Neural progenitor cell (in vitro differentiated cells): ENCODE measurements at regions not wholly inside any gene's neighbourhood (a gene's known extent, or its start where the extent isn't known, plus 50 kb on each side); places are given as distances from the start of the nearest gene placed in this dataset.

Experiments used
- DNase-seq: peaks from one replicate; pipeline ENCODE4 v3.0.0-alpha.2; 2016; ENCODE audit warnings: low spot score
- H2AFZ ChIP-seq: fragments of 200-600 bp; sonication (generic); replicated peaks from 2 replicates; pipeline ENCODE4 v1.6.1; 2016; ENCODE audit warnings: antibody characterized with exemption
- H3F3A ChIP-seq: fragments of 200-600 bp; sonication (generic); 2 replicates; pipeline ENCODE4 v1.6.1; 2016; ENCODE audit warnings: antibody characterized with exemption, low read depth
- H3K27ac ChIP-seq: fragments of 200-600 bp; sonication (generic); 2 replicates; pipeline ENCODE4 v1.5.1; 2016; ENCODE audit warnings: mild to moderate bottlenecking
- H3K27me3 ChIP-seq: fragments of 200-600 bp; sonication (generic); 2 replicates; pipeline ENCODE4 v1.6.1; 2016; ENCODE audit warnings: mild to moderate bottlenecking, moderate library complexity
- H3K36me3 ChIP-seq: fragments of 200-600 bp; sonication (generic); 2 replicates; pipeline ENCODE4 v1.5.1; 2016
- H3K4me1 ChIP-seq: fragments of 200-600 bp; sonication (generic); 2 replicates; pipeline ENCODE4 v1.6.1; 2016; ENCODE audit warnings: mixed run types
- H3K4me2 ChIP-seq: fragments of 200-600 bp; sonication (generic); 2 replicates; pipeline ENCODE4 v1.6.1; 2016
- H3K4me3 ChIP-seq: fragments of 200-600 bp; sonication (generic); 2 replicates; pipeline ENCODE4 v1.5.1; 2016
- H3K79me2 ChIP-seq: fragments of 200-600 bp; sonication (generic); 2 replicates; pipeline ENCODE4 v1.6.1; 2016; ENCODE audit warnings: low read depth
- H3K9ac ChIP-seq: fragments of 200-600 bp; sonication (generic); 2 replicates; pipeline ENCODE4 v1.6.1; 2016
- H3K9me3 ChIP-seq: fragments of 200-600 bp; sonication (generic); 2 replicates; pipeline ENCODE4 v1.5.1; 2016; ENCODE audit warnings: low read depth
- H4K20me1 ChIP-seq: fragments of 200-600 bp; sonication (generic); 2 replicates; pipeline ENCODE4 v1.6.1; 2016; ENCODE audit warnings: low read depth
- H3K27ac Mint-ChIP-seq: 3 replicates; pipeline ENCODE4 v1.8.0; 2021; ENCODE audit warnings: mixed read lengths
- H3K27me3 Mint-ChIP-seq: 2 replicates; pipeline ENCODE4 v1.8.0; 2022; ENCODE audit warnings: low read depth, mild to moderate bottlenecking, inconsistent platforms, moderate library complexity, mixed read lengths; ENCODE audit not compliant: insufficient read depth
- H3K36me3 Mint-ChIP-seq: 3 replicates; pipeline ENCODE4 v1.8.0; 2021; ENCODE audit warnings: mixed read lengths
- H3K4me1 Mint-ChIP-seq: 3 replicates; pipeline ENCODE4 v1.8.0; 2021; ENCODE audit warnings: mixed read lengths
- H3K4me3 Mint-ChIP-seq: 3 replicates; pipeline ENCODE4 v1.8.0; 2021; ENCODE audit warnings: mild to moderate bottlenecking, moderate library complexity, mixed read lengths
- H3K9me3 Mint-ChIP-seq: 3 replicates; pipeline ENCODE4 v1.8.0; 2020; ENCODE audit warnings: mixed read lengths
- EZH2 ChIP-seq: fragments of 200-600 bp; sonication (generic); IDR thresholded peaks from 2 replicates; pipeline ENCODE4 v1.6.1; 2017; ENCODE audit warnings: antibody characterized with exemption, mild to moderate bottlenecking, moderate library complexity
- EZH2phosphoT487 ChIP-seq: fragments of 200-600 bp; sonication (generic); IDR thresholded peaks from 2 replicates; pipeline ENCODE4 v1.6.1; 2017; ENCODE audit warnings: antibody characterized with exemption
- TF ChIP-seq, protein P1 (sequence below): fragments of 200-600 bp; sonication (generic); IDR thresholded peaks from 2 replicates; pipeline ENCODE4 v1.5.1; 2017; ENCODE audit warnings: antibody characterized with exemption, mild to moderate bottlenecking

DNA sequence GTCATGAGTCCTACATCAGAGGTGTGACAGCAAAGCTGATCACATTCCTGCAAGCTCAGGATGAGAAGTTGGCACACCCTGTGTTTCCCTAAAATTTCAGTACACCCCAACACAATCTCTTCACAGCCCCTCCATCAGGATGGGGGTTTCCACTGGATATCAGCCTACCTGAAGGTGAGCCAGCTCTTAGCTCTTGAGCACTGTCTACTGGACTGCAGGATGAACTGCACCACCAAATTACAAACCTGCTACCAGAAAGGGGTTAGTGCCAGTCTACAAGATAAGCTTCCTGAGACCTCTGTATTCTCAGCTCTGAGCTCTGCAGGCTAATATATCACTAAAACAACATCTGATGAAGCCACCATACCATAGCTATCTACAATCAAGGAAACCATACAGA, 1616.2 kb upstream of the SPRY2 start:
- no peak overlapping the region for H3K4me3 ChIP-seq
- H2AFZ ChIP-seq: no peak overlapping the region
- Mint-ChIP-seq H3K27me3 (no peaks in the 10 kb centered on the region), H3K36me3 (no peaks in the 10 kb centered on the region), H3K4me3 (no peak overlapping the region), H3K27ac (no peak overlapping the region), H3K9me3 (no peaks in the 10 kb centered on the region), H3K4me1 (no peaks in the 10 kb centered on the region)
- H3F3A ChIP-seq: no peaks in the 10 kb centered on the region
- peak; percentile 15 for DNase-seq
- TF ChIP-seq EZH2phosphoT487: no peak
- TF ChIP-seq, protein P1, sequence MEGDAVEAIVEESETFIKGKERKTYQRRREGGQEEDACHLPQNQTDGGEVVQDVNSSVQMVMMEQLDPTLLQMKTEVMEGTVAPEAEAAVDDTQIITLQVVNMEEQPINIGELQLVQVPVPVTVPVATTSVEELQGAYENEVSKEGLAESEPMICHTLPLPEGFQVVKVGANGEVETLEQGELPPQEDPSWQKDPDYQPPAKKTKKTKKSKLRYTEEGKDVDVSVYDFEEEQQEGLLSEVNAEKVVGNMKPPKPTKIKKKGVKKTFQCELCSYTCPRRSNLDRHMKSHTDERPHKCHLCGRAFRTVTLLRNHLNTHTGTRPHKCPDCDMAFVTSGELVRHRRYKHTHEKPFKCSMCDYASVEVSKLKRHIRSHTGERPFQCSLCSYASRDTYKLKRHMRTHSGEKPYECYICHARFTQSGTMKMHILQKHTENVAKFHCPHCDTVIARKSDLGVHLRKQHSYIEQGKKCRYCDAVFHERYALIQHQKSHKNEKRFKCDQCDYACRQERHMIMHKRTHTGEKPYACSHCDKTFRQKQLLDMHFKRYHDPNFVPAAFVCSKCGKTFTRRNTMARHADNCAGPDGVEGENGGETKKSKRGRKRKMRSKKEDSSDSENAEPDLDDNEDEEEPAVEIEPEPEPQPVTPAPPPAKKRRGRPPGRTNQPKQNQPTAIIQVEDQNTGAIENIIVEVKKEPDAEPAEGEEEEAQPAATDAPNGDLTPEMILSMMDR: peak; percentile 46
- no peak overlapping the region for H3K4me2 ChIP-seq
- H3K4me1 ChIP-seq: no peaks in the 10 kb centered on the region
- H3K36me3 ChIP-seq: no peaks in the 10 kb centered on the region
- H4K20me1 ChIP-seq: no peaks in the 10 kb centered on the region
- H3K27me3 ChIP-seq: no peaks in the 10 kb centered on the region
- H3K27ac ChIP-seq: no peak overlapping the region
- no peaks in the 10 kb centered on the region for H3K79me2 ChIP-seq
- H3K9ac ChIP-seq: no peak overlapping the region
- H3K9me3 ChIP-seq: no peaks in the 10 kb centered on the region

DNA sequence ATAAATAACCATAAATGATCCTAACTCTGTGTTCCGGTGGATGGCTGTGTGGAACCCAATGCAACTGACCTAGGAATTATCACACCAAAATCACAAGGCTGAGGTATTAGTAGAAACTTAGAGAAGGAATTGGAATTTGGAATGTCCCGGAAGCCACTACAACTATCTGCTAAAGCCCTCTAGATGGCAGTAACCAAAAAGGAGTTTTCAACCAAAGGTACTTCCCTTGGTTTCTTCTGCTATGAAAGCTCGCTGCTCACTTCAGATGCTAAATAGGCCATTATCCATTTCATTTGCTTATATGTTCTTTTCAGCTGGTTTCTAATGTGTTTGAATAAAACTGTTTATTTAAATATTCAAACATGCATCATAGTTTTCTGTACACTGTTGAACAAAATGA, 1589.1 kb upstream of the SPRY2 start:
- Histone ChIP-seq H3K27me3 (no peaks in the 10 kb centered on the region), H3K36me3 (no peaks in the 10 kb centered on the region), H3K79me2 (no peaks in the 10 kb centered on the region), H3K9ac (no peak overlapping the region), H3F3A (no peaks in the 10 kb centered on the region), H3K4me1 (no peaks in the 10 kb centered on the region), H3K9me3 (no peaks in the 10 kb centered on the region), H3K4me3 (no peak overlapping the region), H2AFZ (no peak overlapping the region), H4K20me1 (no peaks in the 10 kb centered on the region), H3K27ac (no peak overlapping the region), H3K4me2 (no peak overlapping the region)
- Mint-ChIP-seq H3K4me1 (no peaks in the 10 kb centered on the region), H3K9me3 (no peaks in the 10 kb centered on the region), H3K27me3 (no peaks in the 10 kb centered on the region), H3K36me3 (no peaks in the 10 kb centered on the region), H3K27ac (no peak overlapping the region), H3K4me3 (no peak overlapping the region)
- peak; percentile 61 for DNase-seq
- no peak for TF ChIP-seq EZH2
- TF ChIP-seq EZH2phosphoT487: no peak
- TF ChIP-seq, protein P1: peak; percentile 70

DNA sequence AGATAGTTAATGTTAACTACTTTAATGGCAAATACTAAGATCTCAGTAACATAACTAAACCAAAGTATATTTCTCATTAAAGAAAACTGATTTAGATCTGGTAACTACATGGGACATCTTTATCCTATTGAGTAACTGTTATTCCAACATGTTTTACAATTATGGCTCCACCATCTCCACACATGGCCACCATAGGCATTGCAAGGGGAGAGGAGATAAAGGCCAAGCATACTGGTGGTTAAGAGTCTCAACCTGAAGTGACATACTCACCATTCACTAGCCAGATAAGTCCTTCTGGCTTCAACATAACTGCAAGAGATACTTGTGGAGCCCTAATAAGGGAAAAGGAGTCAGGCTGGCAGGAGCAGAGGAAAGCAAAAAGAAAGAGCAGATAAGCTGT, 1586.4 kb upstream of the SPRY2 start:
- TF ChIP-seq EZH2phosphoT487: no peak
- TF ChIP-seq, protein P1: peak; percentile 37
- no peak for TF ChIP-seq EZH2
- Mint-ChIP-seq H3K4me3 (no peak overlapping the region), H3K9me3 (no peaks in the 10 kb centered on the region), H3K36me3 (no peaks in the 10 kb centered on the region), H3K27me3 (no peaks in the 10 kb centered on the region), H3K27ac (no peak overlapping the region), H3K4me1 (no peaks in the 10 kb centered on the region)
- H3K9me3 ChIP-seq: no peaks in the 10 kb centered on the region
- H3K4me3 ChIP-seq: no peak overlapping the region
- no peaks in the 10 kb centered on the region for H3F3A ChIP-seq
- H3K79me2 ChIP-seq: no peaks in the 10 kb centered on the region
- peak overlapping the region; percentile 80 for H2AFZ ChIP-seq
- H3K36me3 ChIP-seq: no peaks in the 10 kb centered on the region
- H3K27me3 ChIP-seq: no peaks in the 10 kb centered on the region
- DNase-seq: peak; percentile 6
- H4K20me1 ChIP-seq: no peaks in the 10 kb centered on the region
- no peak overlapping the region for H3K4me2 ChIP-seq
- H3K9ac ChIP-seq: no peak overlapping the region
- no peak overlapping the region for H3K27ac ChIP-seq
- no peaks in the 10 kb centered on the region for H3K4me1 ChIP-seq

DNA sequence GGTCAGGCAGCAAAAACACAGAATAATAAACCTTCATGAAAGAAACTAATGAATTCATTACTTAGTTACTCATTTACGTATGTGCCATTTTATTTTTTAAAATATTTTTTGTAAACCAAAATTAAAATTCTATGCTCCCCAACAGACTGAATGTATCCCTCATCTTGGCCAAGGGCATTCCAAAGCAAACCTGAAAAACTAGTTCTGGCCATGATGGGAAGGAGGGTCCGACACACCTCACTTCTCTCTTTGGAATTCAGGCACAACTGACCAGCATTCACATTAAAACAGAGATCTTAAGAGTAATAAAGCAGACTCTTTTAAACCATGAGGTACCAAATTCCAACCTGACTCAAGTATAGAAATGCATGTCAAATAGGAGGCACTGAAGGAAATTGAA, 1576.9 kb upstream of the SPRY2 start:
- Histone ChIP-seq H3K36me3 (no peaks in the 10 kb centered on the region), H3K4me2 (no peak overlapping the region), H3K4me3 (no peak overlapping the region), H2AFZ (no peak overlapping the region), H3K4me1 (no peaks in the 10 kb centered on the region), H3K9me3 (no peaks in the 10 kb centered on the region), H3K9ac (no peak overlapping the region), H3K27me3 (no peaks in the 10 kb centered on the region), H3F3A (no peaks in the 10 kb centered on the region), H4K20me1 (no peaks in the 10 kb centered on the region), H3K79me2 (no peaks in the 10 kb centered on the region), H3K27ac (no peak overlapping the region)
- Mint-ChIP-seq H3K27ac (no peak overlapping the region), H3K4me3 (no peak overlapping the region), H3K27me3 (no peaks in the 10 kb centered on the region), H3K4me1 (no peaks in the 10 kb centered on the region), H3K36me3 (no peaks in the 10 kb centered on the region), H3K9me3 (no peaks in the 10 kb centered on the region)
- DNase-seq: no peak
- TF ChIP-seq EZH2phosphoT487: no peak
- TF ChIP-seq EZH2: no peak
- TF ChIP-seq, protein P1: no peak
